Stimulated activated CD4-positive, alpha-beta T cell treated with anti-CD3 and anti-CD28 coated beads, Interleukin-2, amount 100 ng/mL, for 48 hours (primary cell): ENCODE measurements at regions not wholly inside any gene's neighbourhood (a gene's known extent, or its start where the extent isn't known, plus 50 kb on each side); places are given as distances from the start of the nearest gene placed in this dataset.
"Not testable (repeated sequence)": the region's sequence is repeated elsewhere in the genome, so short reads cannot be mapped to it uniquely, and the experiment has no call there.

Experiments
- DNase-seq, 2 donors: peaks; one replicate each; pipeline ENCODE4 v3.0.0-alpha.2; 2020

- no peak for DNase-seq
Measured at GRCh38 chr5:94102849-94103248, 361.4 kb upstream of the POU5F2 start.

DNA sequence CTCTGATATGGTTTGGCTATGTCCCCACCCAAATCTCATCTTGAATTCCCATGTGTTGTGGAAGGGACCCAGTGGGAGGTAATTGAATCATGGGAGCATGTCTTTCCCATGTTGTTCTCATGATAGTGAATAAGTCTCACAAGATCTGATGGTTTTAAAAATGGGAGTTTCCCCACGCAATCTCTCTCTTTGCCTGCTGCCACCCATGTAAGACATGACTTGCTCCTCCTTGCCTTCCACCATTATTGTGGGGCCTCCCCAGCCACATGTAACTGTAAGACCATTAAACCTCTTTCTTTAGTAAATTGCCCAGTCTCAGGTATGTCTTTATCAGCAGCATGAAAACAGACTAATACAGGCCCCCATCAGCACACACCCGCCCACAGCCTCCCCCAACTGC lies 356.0 kb upstream of the POU5F2 start:
- not testable (repeated sequence) for DNase-seq

GRCh38 chr5:94094793-94095441 lies 353.5 kb upstream of the POU5F2 start:
- no peak for DNase-seq

GRCh38 chr5:94093300-94093699 lies 351.9 kb upstream of the POU5F2 start:
- DNase-seq = no peak

GRCh38 chr5:94086635-94087034 lies 345.2 kb upstream of the POU5F2 start:
- DNase-seq = not testable (repeated sequence)

GRCh38 chr5:94086194-94086593 lies 344.8 kb upstream of the POU5F2 start:
- DNase-seq = no peak

GRCh38 chr5:94082405-94082804 lies 341.0 kb upstream of the POU5F2 start:
- no peak for DNase-seq

DNA sequence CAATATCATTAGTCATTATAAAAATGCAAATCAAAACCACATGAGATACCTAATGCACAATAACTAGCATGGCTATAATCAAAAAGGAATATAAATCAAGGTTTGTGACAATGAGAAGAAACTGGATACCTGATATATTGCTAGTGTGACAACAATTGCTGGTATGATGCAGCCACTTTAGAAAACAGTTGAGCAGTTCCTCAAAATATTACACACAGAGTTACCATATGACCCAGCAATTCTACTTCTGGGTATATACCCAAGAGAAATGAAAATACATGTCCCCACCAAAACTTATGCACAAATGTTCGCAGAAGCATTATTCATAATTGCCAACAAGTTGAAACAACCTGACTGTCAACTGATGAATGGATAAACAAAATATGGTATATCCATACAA lies 339.7 kb upstream of the POU5F2 start:
- DNase-seq = no peak

- DNase-seq = no peak
Measured at GRCh38 chr5:94080390-94080789, 339.0 kb upstream of the POU5F2 start.

GRCh38 chr5:94072116-94072515 lies 330.7 kb upstream of the POU5F2 start:
- DNase-seq = no peak

GRCh38 chr5:94066437-94067207 lies 325.2 kb upstream of the POU5F2 start:
- no peak for DNase-seq

- DNase-seq = no peak
Measured at GRCh38 chr5:94064025-94064424, 322.6 kb upstream of the POU5F2 start.

DNA sequence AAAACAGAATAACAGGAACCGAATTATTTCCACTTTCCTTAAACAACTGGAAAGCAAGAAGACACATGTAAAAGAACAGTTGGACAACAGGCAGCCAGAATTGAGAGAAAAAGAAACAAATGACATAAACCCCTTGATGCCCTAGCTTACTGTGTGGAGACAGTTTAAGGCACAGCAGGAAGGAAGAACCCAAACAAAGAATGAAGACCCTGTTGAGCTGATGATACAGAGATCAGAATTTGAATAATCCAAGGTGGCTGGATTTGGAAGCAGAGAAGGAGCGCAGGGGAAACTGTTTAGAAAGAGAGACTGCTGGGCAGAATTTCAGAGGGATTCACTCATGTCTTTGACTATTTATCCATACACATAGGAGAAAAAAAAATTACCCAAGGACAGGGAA lies 316.3 kb upstream of the POU5F2 start:
- DNase-seq = no peak

- DNase-seq = no peak
Measured at GRCh38 chr5:94057217-94057616, 315.8 kb upstream of the POU5F2 start.

DNA sequence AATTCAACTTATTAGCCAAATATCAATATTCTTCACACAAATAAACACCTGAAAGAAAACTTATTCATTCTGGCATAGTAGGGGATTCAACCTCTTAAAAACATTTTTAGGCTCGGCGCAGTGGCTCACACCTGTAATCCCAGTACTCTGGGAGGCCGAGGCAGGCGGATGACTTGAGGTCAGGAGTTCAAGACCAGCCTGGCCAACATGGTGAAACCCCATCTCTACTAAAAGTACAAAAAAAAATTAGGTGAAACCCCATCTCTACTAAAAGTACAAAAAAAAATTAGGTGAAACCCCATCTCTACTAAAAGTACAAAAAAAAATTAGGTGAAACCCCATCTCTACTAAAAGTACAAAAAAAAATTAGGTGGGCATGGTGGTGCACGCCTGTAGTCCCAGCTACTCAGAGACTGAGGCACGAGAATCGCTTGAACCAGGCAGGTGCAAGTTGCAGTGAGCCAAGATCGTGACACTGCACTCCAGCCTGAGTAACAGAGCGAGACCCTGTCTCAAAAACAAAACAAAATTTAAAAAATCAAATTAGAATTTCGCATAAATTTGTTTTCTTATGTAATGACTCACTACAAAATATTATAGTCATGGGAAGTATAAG lies 308.0 kb upstream of the POU5F2 start:
- not testable (repeated sequence) for DNase-seq

- DNase-seq = no peak
Measured at GRCh38 chr5:94045839-94046782, 304.7 kb upstream of the POU5F2 start.

DNA sequence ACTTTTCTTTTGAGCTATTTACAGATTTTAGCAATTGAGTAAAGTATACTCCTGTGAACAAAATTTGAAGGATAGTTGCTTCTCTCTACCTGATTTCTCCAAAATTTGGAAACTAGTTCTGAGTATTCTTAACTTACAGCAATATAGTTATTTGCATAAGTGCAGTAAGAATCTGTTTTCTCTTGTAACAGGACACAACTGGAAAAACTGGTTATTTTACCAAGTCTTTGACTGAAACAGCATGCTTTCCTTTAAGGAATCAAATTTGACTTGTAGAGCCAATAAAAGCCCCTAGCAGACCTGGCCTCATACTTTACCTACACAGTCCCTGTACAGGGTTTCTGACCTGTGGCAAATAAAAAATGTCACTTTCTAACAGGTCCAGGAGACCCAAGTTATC lies 301.9 kb upstream of the POU5F2 start:
- DNase-seq = no peak

GRCh38 chr5:94040591-94041148 lies 299.3 kb upstream of the POU5F2 start:
- DNase-seq = no peak

DNA sequence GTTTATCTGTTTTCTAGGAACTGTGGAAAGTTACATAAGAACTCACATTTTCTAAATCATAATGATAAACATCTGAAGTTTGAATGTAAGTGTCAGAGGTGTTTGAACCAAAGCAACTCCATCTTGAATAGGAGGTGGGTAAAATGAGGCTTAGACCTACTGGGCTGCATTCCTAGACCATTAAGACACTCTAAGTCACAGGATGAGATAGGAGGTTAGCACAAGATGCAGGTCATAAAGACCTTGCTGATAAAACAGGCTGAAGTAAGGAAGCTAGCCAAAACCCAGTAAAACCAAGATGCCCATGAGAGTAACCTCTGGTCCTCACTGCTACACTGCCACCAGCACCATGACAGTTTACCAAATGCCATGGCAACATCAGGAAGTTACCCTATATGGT lies 297.7 kb upstream of the POU5F2 start:
- no peak for DNase-seq

DNA sequence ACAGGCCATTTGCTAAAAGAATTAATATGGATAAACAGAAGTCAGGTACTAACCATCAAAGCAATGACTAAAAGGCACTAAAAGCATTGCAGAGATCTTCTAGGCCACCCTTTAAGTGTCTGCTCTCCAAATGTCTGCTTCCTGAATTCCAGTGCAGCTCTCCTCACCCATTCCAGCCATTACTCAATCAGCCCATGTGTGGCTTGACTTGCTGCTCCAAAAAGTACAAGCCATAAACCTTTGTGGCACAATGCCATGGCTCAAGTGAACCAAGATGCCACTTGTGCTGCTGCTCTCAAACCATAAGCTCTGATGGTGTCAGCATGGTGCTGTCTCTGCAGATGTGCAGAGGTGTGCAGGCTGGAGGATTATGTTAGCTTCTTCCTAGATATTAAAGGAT lies 290.2 kb upstream of the POU5F2 start:
- DNase-seq = no peak

GRCh38 chr5:94028001-94028400 lies 286.6 kb upstream of the POU5F2 start:
- DNase-seq = no peak

GRCh38 chr5:94027145-94027544 lies 285.7 kb upstream of the POU5F2 start:
- no peak for DNase-seq
